Activated gamma-delta T cell treated with Interleukin-2 at 50 U/mL for 16 hours (primary cell): ENCODE measurements at regions not wholly inside any gene's neighbourhood (a gene's known extent, or its start where the extent isn't known, plus 50 kb on each side); places are given as distances from the start of the nearest gene placed in this dataset.

ENCODE experiments used
- DNase-seq: peaks from one replicate; pipeline ENCODE4 v3.0.0-alpha.2; 2020

GRCh38 chr15:35596285-35596684, 50.3 kb upstream of the DPH6 start:
- DNase-seq = no peak

- no peak for DNase-seq
These were observed 56.9 kb upstream of the DPH6 start for GRCh38 chr15:35602836-35603235.

- no peak for DNase-seq
These were observed 57.3 kb upstream of the DPH6 start for GRCh38 chr15:35603301-35603700.

- DNase-seq = no peak
These were observed 57.9 kb upstream of the DPH6 start for GRCh38 chr15:35603856-35604255.

- DNase-seq = no peak
These were observed 59.9 kb upstream of the DPH6 start for GRCh38 chr15:35605764-35606449.

GRCh38 chr15:35606450-35606779, 60.5 kb upstream of the DPH6 start:
- DNase-seq = no peak

GRCh38 chr15:35616498-35617271, 70.7 kb upstream of the DPH6 start:
- DNase-seq = no peak

GRCh38 chr15:35618260-35619188, 72.6 kb upstream of the DPH6 start:
- no peak for DNase-seq

GRCh38 chr15:35622641-35623340, 76.8 kb upstream of the DPH6 start:
- DNase-seq = no peak

- DNase-seq = no peak
These were observed 78.9 kb upstream of the DPH6 start for GRCh38 chr15:35624881-35625280.

GRCh38 chr15:35626571-35627318, 80.8 kb upstream of the DPH6 start:
- DNase-seq = no peak

GRCh38 chr15:35627696-35628095, 81.7 kb upstream of the DPH6 start:
- DNase-seq = no peak

GRCh38 chr15:35629766-35630165, 83.8 kb upstream of the DPH6 start:
- no peak for DNase-seq

- DNase-seq = no peak
These were observed 84.6 kb upstream of the DPH6 start for GRCh38 chr15:35630532-35630931.

GRCh38 chr15:35630985-35631384, 85.0 kb upstream of the DPH6 start:
- no peak for DNase-seq

- DNase-seq = no peak
These were observed 87.7 kb upstream of the DPH6 start for GRCh38 chr15:35633677-35634076.

- DNase-seq = no peak
These were observed 100.8 kb upstream of the DPH6 start for GRCh38 chr15:35646790-35647189.

GRCh38 chr15:35647303-35647702, 101.3 kb upstream of the DPH6 start:
- DNase-seq = no peak

- DNase-seq = no peak
These were observed 103.0 kb upstream of the DPH6 start for GRCh38 chr15:35648941-35649340.

GRCh38 chr15:35649575-35649974, 103.6 kb upstream of the DPH6 start:
- DNase-seq = no peak

- no peak for DNase-seq
These were observed 108.4 kb upstream of the DPH6 start for GRCh38 chr15:35654332-35654731.

GRCh38 chr15:35657679-35658311, 111.8 kb upstream of the DPH6 start:
- no peak for DNase-seq
